Lung (tissue), 11 donors: ENCODE measurements at regions not wholly inside any gene's neighbourhood (a gene's known extent, or its start where the extent isn't known, plus 50 kb on each side); places are given as distances from the start of the nearest gene placed in this dataset.

Experiments
- ATAC-seq: fragments of 200-7000 bp; cut with Tn5 transposase; one replicate; pipeline ENCODE4 v1.9.1; 2020; ENCODE audit warnings: moderate number of reproducible peaks; ENCODE audit not compliant: insufficient read depth, low FRiP score
- DNase-seq, 3 donors: peaks; one replicate each; pipeline ENCODE4 v3.0.0-alpha.2; 2013 to 2017
- H3K27ac ChIP-seq, 2 donors: one replicate each; pipeline ENCODE4 v1.5.1; 2013; ENCODE audit warnings: mild to moderate bottlenecking in 2 of 2, moderate library complexity in 2 of 2, control low read depth in 1 of 2, inconsistent platforms in 1 of 2, low read depth in 1 of 2, low read length in 1 of 2
- H3K27me3 ChIP-seq, 3 donors: one replicate each; pipeline ENCODE4 v1.5.1; 2013; ENCODE audit warnings: low read length in 2 of 3; ENCODE audit not compliant: control insufficient read depth in 3 of 3, insufficient read depth in 3 of 3
- H3K36me3 ChIP-seq, 4 donors: one replicate each; pipeline ENCODE4 v1.5.1; 2013; ENCODE audit warnings: low read length in 4 of 4, mild to moderate bottlenecking in 1 of 4, moderate library complexity in 1 of 4; ENCODE audit not compliant: control insufficient read depth in 4 of 4, insufficient read depth in 4 of 4
- H3K4me1 ChIP-seq, 5 donors: one replicate each; pipeline ENCODE4 v1.5.1; 2013; ENCODE audit warnings: low read length in 5 of 5, mild to moderate bottlenecking in 2 of 5, moderate library complexity in 1 of 5; ENCODE audit not compliant: control insufficient read depth in 5 of 5, insufficient read depth in 5 of 5
- H3K4me3 ChIP-seq: one replicate; pipeline ENCODE4 v1.5.1; 2013; ENCODE audit warnings: mild to moderate bottlenecking, control low read depth, moderate library complexity
- H3K9ac ChIP-seq, 2 donors: one replicate each; pipeline ENCODE4 v1.5.1; 2013; ENCODE audit warnings: low read length in 2 of 2, control low read depth in 1 of 2; ENCODE audit not compliant: insufficient read depth in 1 of 2
- H3K9me3 ChIP-seq, 4 donors: one replicate each; pipeline ENCODE4 v1.5.1; 2013; ENCODE audit warnings: low read length in 3 of 4, mild to moderate bottlenecking in 1 of 4, moderate library complexity in 1 of 4; ENCODE audit not compliant: control insufficient read depth in 4 of 4, insufficient read depth in 3 of 4
- WGBS, 2 donors: extraction: QIAGEN DNeasy Blood & Tissue Kit; methylation state at CpG; one replicate each; pipeline ENCODE4 v1.1.7; 2013; 5-methylcytosine and 5-hydroxymethylcytosine counted together
- TF ChIP-seq, protein P1 (sequence below): IDR thresholded peaks from 2 replicates; pipeline ENCODE4 v1.5.1; 2012; ENCODE audit warnings: mild to moderate bottlenecking; ENCODE audit errors: control extremely low read depth, extremely low read depth
- donor health status: control.
- donor health status: control.
- donor health status: Bipolar disorder and iron deficiency.
- donor health status: healthy.
- donor health status: DM: yes; HTN: yes; CAD: no.

DNA sequence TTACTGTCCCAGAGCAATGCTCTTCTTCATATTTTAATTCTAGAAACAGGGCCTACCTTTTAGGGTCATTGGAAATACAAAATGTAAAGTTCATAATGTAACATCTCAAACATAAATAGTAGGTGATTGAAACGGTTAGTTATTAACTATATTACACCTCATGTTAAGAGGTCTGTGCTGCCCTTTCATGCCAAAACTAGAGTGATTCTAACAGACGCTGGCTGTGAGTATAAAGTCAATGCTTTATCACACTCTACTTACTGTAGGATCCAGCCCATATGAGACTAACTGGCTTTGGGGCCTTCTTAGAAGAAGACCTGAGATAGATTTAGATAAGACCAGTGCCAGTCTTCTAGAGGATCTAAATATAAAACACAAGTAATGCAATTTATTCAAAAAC, 966.1 kb upstream of the SORCS1 start:
- DNase-seq (peak in 1 of 3 donors; percentile 36), ATAC-seq (no peak)
- TF ChIP-seq, protein P1, sequence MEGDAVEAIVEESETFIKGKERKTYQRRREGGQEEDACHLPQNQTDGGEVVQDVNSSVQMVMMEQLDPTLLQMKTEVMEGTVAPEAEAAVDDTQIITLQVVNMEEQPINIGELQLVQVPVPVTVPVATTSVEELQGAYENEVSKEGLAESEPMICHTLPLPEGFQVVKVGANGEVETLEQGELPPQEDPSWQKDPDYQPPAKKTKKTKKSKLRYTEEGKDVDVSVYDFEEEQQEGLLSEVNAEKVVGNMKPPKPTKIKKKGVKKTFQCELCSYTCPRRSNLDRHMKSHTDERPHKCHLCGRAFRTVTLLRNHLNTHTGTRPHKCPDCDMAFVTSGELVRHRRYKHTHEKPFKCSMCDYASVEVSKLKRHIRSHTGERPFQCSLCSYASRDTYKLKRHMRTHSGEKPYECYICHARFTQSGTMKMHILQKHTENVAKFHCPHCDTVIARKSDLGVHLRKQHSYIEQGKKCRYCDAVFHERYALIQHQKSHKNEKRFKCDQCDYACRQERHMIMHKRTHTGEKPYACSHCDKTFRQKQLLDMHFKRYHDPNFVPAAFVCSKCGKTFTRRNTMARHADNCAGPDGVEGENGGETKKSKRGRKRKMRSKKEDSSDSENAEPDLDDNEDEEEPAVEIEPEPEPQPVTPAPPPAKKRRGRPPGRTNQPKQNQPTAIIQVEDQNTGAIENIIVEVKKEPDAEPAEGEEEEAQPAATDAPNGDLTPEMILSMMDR, result no peak

DNA sequence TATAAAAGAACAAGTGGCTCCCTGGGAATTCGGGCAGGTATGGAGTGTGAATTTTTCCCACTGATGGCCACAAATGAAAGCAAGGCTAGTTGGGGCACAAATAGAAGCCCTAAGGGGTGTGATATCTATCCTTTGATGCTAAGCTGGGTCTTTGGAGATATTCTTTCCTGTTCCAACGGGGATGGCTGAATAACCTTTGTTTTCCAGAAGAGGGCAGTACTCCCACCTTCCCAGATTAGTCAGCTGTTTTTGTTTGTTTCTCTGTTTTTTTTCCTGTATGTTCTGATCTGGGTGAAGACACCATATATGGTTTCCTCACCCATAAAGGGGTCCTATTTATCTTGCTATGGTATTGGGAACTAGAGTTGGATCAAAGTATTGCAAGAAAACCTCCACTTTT, 947.7 kb upstream of the SORCS1 start:
- Histone ChIP-seq H3K27ac (no peak overlapping the region), H3K4me3 (no peak overlapping the region), H3K36me3 (no peaks in the 10 kb centered on the region), H3K4me1 (no peaks in the 10 kb centered on the region), H3K9ac (no peak overlapping the region), H3K27me3 (no peaks in the 10 kb centered on the region), H3K9me3 (peaks cover 0 to 4% (median 0%) of the 10 kb centered on the region in 4 donors)
- no peak for ATAC-seq
- no peak for DNase-seq
- WGBS, 2 donors, result 38 to 42% methylated on average over 2 of the region's 2 CpGs
- TF ChIP-seq, protein P1, result no peak

More for the DNA sequence above, 966.1 kb upstream of the SORCS1 start:
- Histone ChIP-seq H3K9me3 (no peaks in the 10 kb centered on the region), H3K27me3 (no peaks in the 10 kb centered on the region), H3K4me3 (no peak overlapping the region), H3K27ac (no peak overlapping the region), H3K4me1 (no peaks in the 10 kb centered on the region), H3K9ac (no peak overlapping the region), H3K36me3 (no peaks in the 10 kb centered on the region)
- WGBS, 2 donors, result 51 to 68% methylated on average over 2 of the region's 2 CpGs

DNA sequence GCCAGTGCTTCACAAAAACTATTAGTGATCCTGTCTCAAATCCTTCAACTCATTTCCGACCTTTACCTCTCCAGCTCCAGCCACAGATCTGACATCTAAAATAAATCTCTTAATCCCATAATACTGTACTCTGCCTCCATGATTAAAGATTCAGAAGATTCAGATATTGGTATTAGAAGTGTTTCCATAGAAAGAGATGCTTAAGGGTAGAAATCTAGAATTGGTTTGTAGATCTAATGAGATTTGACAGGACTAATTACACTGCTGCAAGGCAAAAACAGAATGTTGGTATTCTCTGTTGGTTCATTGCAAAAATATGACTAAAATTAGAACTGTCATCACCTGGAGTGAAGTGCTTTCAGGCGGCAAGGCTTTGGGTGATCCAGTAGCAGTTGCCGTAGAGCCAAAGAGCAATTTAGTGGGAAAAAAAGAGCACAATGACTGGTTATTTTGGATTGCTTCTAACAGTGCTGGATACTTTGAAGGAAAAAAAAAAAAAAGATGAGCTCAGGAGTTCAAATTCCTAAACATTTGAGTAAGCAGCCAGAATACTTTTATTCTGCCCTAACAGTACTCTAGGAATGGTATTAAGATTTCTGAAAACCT, 940.1 kb upstream of the SORCS1 start:
- Histone ChIP-seq H3K27ac (no peak overlapping the region), H3K9ac (no peak overlapping the region), H3K9me3 (no peaks in the 10 kb centered on the region), H3K27me3 (no peaks in the 10 kb centered on the region), H3K4me3 (no peak overlapping the region), H3K36me3 (no peaks in the 10 kb centered on the region), H3K4me1 (peaks cover 0 to 5% (median 0%) of the 10 kb centered on the region in 5 donors)
- TF ChIP-seq, protein P1, result no peak
- no peak for DNase-seq
- no peak for ATAC-seq
- WGBS, 2 donors, result 82 to 93% methylated on average over 3 of the region's 3 CpGs

DNA sequence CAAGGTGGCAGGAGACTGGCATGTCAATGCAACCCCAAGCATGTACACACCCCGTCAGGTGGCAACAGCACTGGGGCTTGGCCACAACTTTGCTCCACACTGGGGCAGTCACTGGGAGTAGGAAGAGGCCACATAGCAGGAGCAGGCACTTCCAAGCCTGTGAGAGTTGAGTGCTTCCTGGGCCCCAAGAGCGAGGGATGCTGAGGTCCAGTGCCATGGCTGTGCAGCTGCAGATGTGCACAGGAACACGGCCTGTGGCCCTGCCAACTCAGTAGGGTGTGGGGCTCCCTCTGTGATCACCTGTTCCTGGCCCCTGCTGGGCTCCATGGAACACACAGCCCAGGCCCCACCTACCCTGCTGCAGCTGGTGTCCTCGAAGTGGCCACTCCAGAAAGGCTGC, 932.8 kb upstream of the SORCS1 start:
- DNase-seq, result no peak
- H3K27ac ChIP-seq, result no peak overlapping the region
- no peaks in the 10 kb centered on the region for H3K4me1 ChIP-seq
- ATAC-seq, result no peak
- TF ChIP-seq, protein P1, result no peak
- peaks cover 0 to 3% (median 0%) of the 10 kb centered on the region in 4 donors for H3K9me3 ChIP-seq
- no peaks in the 10 kb centered on the region for H3K36me3 ChIP-seq
- no peak overlapping the region for H3K4me3 ChIP-seq
- 83 to 91% methylated on average over 4 of the region's 4 CpGs for WGBS, 2 donors
- no peaks in the 10 kb centered on the region for H3K27me3 ChIP-seq
- H3K9ac ChIP-seq, result no peak overlapping the region
